ENCODE measurements at regions not wholly inside any gene's neighbourhood (a gene's known extent, or its start where the extent isn't known, plus 50 kb on each side); places are given as distances from the start of the nearest gene placed in this dataset.

- no peaks in the 10 kb centered on the region for H3K27me3 ChIP-seq (replicated peaks; ENCODE audit: control insufficient read depth, insufficient read depth, low read length)
- no peak overlapping the region for H3K9ac ChIP-seq (ENCODE audit: low read length)
- peaks cover 24% of the 10 kb centered on the region for H3K9me3 ChIP-seq (ENCODE audit: control insufficient read depth, low read length)
- H3K36me3 ChIP-seq (ENCODE audit: control insufficient read depth, insufficient read depth, low read length, severe bottlenecking), result no peaks in the 10 kb centered on the region
- DNase-seq (ENCODE audit: low read depth), result no peak
- H3K4me3 ChIP-seq (ENCODE audit: low read length), result no peak overlapping the region
- H3K4me1 ChIP-seq (ENCODE audit: control insufficient read depth, insufficient read depth, low read length), result no peaks in the 10 kb centered on the region
Observed at GRCh38 chr15:49706805-49707204, 86.0 kb downstream of the DTWD1 start.

- H3K9ac ChIP-seq (ENCODE audit: low read length), result no peak overlapping the region
- H3K27me3 ChIP-seq (replicated peaks; ENCODE audit: control insufficient read depth, insufficient read depth, low read length), result no peaks in the 10 kb centered on the region
- H3K4me1 ChIP-seq (ENCODE audit: control insufficient read depth, insufficient read depth, low read length), result no peaks in the 10 kb centered on the region
- no peak overlapping the region for H3K4me3 ChIP-seq (ENCODE audit: low read length)
- H3K36me3 ChIP-seq (ENCODE audit: control insufficient read depth, insufficient read depth, low read length, severe bottlenecking), result no peaks in the 10 kb centered on the region
- DNase-seq (ENCODE audit: low read depth), result no peak
- H3K9me3 ChIP-seq (ENCODE audit: control insufficient read depth, low read length), result peaks cover 24% of the 10 kb centered on the region
Observed at GRCh38 chr15:49707598-49707997, 86.8 kb downstream of the DTWD1 start.

GRCh38 chr15:49709646-49710214 lies 88.9 kb downstream of the DTWD1 start:
- no peak for DNase-seq (ENCODE audit: low read depth)
- Histone ChIP-seq H3K9ac (ENCODE audit: low read length) (no peak overlapping the region), H3K4me1 (ENCODE audit: control insufficient read depth, insufficient read depth, low read length) (no peaks in the 10 kb centered on the region), H3K27me3 (replicated peaks; ENCODE audit: control insufficient read depth, insufficient read depth, low read length) (no peaks in the 10 kb centered on the region), H3K9me3 (ENCODE audit: control insufficient read depth, low read length) (peaks cover 24% of the 10 kb centered on the region), H3K4me3 (ENCODE audit: low read length) (peak overlapping the region; percentile 29), H3K36me3 (ENCODE audit: control insufficient read depth, insufficient read depth, low read length, severe bottlenecking) (no peaks in the 10 kb centered on the region)

- Histone ChIP-seq H3K36me3 (ENCODE audit: control insufficient read depth, insufficient read depth, low read length, severe bottlenecking) (no peaks in the 10 kb centered on the region), H3K4me3 (ENCODE audit: low read length) (no peak overlapping the region), H3K4me1 (ENCODE audit: control insufficient read depth, insufficient read depth, low read length) (peaks cover 6% of the 10 kb centered on the region), H3K9me3 (ENCODE audit: control insufficient read depth, low read length) (peaks cover 24% of the 10 kb centered on the region), H3K27me3 (replicated peaks; ENCODE audit: control insufficient read depth, insufficient read depth, low read length) (no peaks in the 10 kb centered on the region), H3K9ac (ENCODE audit: low read length) (no peak overlapping the region)
- no peak for DNase-seq (ENCODE audit: low read depth)
Observed at GRCh38 chr15:49712162-49712561, 91.3 kb downstream of the DTWD1 start.

GRCh38 chr15:49712846-49713450 lies 92.1 kb downstream of the DTWD1 start:
- no peak overlapping the region for H3K9ac ChIP-seq (ENCODE audit: low read length)
- no peak for DNase-seq (ENCODE audit: low read depth)
- no peaks in the 10 kb centered on the region for H3K27me3 ChIP-seq (replicated peaks; ENCODE audit: control insufficient read depth, insufficient read depth, low read length)
- peaks cover 24% of the 10 kb centered on the region for H3K9me3 ChIP-seq (ENCODE audit: control insufficient read depth, low read length)
- H3K36me3 ChIP-seq (ENCODE audit: control insufficient read depth, insufficient read depth, low read length, severe bottlenecking), result no peaks in the 10 kb centered on the region
- H3K4me3 ChIP-seq (ENCODE audit: low read length), result no peak overlapping the region
- H3K4me1 ChIP-seq (ENCODE audit: control insufficient read depth, insufficient read depth, low read length), result peaks cover 14% of the 10 kb centered on the region

GRCh38 chr15:49715211-49715610 lies 94.4 kb downstream of the DTWD1 start:
- Histone ChIP-seq H3K9ac (ENCODE audit: low read length) (no peak overlapping the region), H3K36me3 (ENCODE audit: control insufficient read depth, insufficient read depth, low read length, severe bottlenecking) (no peaks in the 10 kb centered on the region), H3K27me3 (replicated peaks; ENCODE audit: control insufficient read depth, insufficient read depth, low read length) (no peaks in the 10 kb centered on the region), H3K4me1 (ENCODE audit: control insufficient read depth, insufficient read depth, low read length) (peaks cover 34% of the 10 kb centered on the region), H3K9me3 (ENCODE audit: control insufficient read depth, low read length) (peaks cover 11% of the 10 kb centered on the region), H3K4me3 (ENCODE audit: low read length) (no peak overlapping the region)
- no peak for DNase-seq (ENCODE audit: low read depth)

GRCh38 chr15:49715701-49716100 lies 94.9 kb downstream of the DTWD1 start:
- H3K27me3 ChIP-seq (replicated peaks; ENCODE audit: control insufficient read depth, insufficient read depth, low read length), result no peaks in the 10 kb centered on the region
- H3K4me3 ChIP-seq (ENCODE audit: low read length), result no peak overlapping the region
- peaks cover 39% of the 10 kb centered on the region for H3K4me1 ChIP-seq (ENCODE audit: control insufficient read depth, insufficient read depth, low read length)
- H3K36me3 ChIP-seq (ENCODE audit: control insufficient read depth, insufficient read depth, low read length, severe bottlenecking), result no peaks in the 10 kb centered on the region
- no peak for DNase-seq (ENCODE audit: low read depth)
- peaks cover 6% of the 10 kb centered on the region for H3K9me3 ChIP-seq (ENCODE audit: control insufficient read depth, low read length)
- H3K9ac ChIP-seq (ENCODE audit: low read length), result no peak overlapping the region

- H3K9me3 ChIP-seq (ENCODE audit: control insufficient read depth, low read length), result no peaks in the 10 kb centered on the region
- peak overlapping the region; percentile 71 for H3K4me3 ChIP-seq (ENCODE audit: low read length)
- H3K36me3 ChIP-seq (ENCODE audit: control insufficient read depth, insufficient read depth, low read length, severe bottlenecking), result no peaks in the 10 kb centered on the region
- peak overlapping the region; percentile 85 for H3K9ac ChIP-seq (ENCODE audit: low read length)
- H3K27me3 ChIP-seq (replicated peaks; ENCODE audit: control insufficient read depth, insufficient read depth, low read length), result no peaks in the 10 kb centered on the region
- DNase-seq (ENCODE audit: low read depth), result peak; percentile 88
- peaks cover 50% of the 10 kb centered on the region for H3K4me1 ChIP-seq (ENCODE audit: control insufficient read depth, insufficient read depth, low read length)
Observed at GRCh38 chr15:49718234-49718633, 97.4 kb downstream of the DTWD1 start.

GRCh38 chr15:49718846-49719245 lies 98.0 kb downstream of the DTWD1 start:
- H3K27me3 ChIP-seq (replicated peaks; ENCODE audit: control insufficient read depth, insufficient read depth, low read length), result no peaks in the 10 kb centered on the region
- DNase-seq (ENCODE audit: low read depth), result no peak
- no peaks in the 10 kb centered on the region for H3K9me3 ChIP-seq (ENCODE audit: control insufficient read depth, low read length)
- H3K4me3 ChIP-seq (ENCODE audit: low read length), result peak overlapping the region; percentile 71
- H3K4me1 ChIP-seq (ENCODE audit: control insufficient read depth, insufficient read depth, low read length), result peaks cover 50% of the 10 kb centered on the region
- H3K36me3 ChIP-seq (ENCODE audit: control insufficient read depth, insufficient read depth, low read length, severe bottlenecking), result no peaks in the 10 kb centered on the region
- peak overlapping the region; percentile 85 for H3K9ac ChIP-seq (ENCODE audit: low read length)

- no peaks in the 10 kb centered on the region for H3K9me3 ChIP-seq (ENCODE audit: control insufficient read depth, low read length)
- no peak for DNase-seq (ENCODE audit: low read depth)
- H3K4me3 ChIP-seq (ENCODE audit: low read length), result peak overlapping the region; percentile 53
- H3K9ac ChIP-seq (ENCODE audit: low read length), result peak overlapping the region; percentile 85
- no peaks in the 10 kb centered on the region for H3K27me3 ChIP-seq (replicated peaks; ENCODE audit: control insufficient read depth, insufficient read depth, low read length)
- no peaks in the 10 kb centered on the region for H3K36me3 ChIP-seq (ENCODE audit: control insufficient read depth, insufficient read depth, low read length, severe bottlenecking)
- H3K4me1 ChIP-seq (ENCODE audit: control insufficient read depth, insufficient read depth, low read length), result peaks cover 50% of the 10 kb centered on the region
Observed at GRCh38 chr15:49720261-49720660, 99.4 kb downstream of the DTWD1 start.

GRCh38 chr15:49721091-49721490 lies 100.2 kb downstream of the DTWD1 start:
- Histone ChIP-seq H3K36me3 (ENCODE audit: control insufficient read depth, insufficient read depth, low read length, severe bottlenecking) (no peaks in the 10 kb centered on the region), H3K4me1 (ENCODE audit: control insufficient read depth, insufficient read depth, low read length) (peaks cover 50% of the 10 kb centered on the region), H3K9me3 (ENCODE audit: control insufficient read depth, low read length) (peaks cover 3% of the 10 kb centered on the region), H3K4me3 (ENCODE audit: low read length) (peak overlapping the region; percentile 53), H3K27me3 (replicated peaks; ENCODE audit: control insufficient read depth, insufficient read depth, low read length) (no peaks in the 10 kb centered on the region), H3K9ac (ENCODE audit: low read length) (peak overlapping the region; percentile 85)
- no peak for DNase-seq (ENCODE audit: low read depth)

- peaks cover 9% of the 10 kb centered on the region for H3K9me3 ChIP-seq (ENCODE audit: control insufficient read depth, low read length)
- peaks cover 50% of the 10 kb centered on the region for H3K4me1 ChIP-seq (ENCODE audit: control insufficient read depth, insufficient read depth, low read length)
- no peaks in the 10 kb centered on the region for H3K27me3 ChIP-seq (replicated peaks; ENCODE audit: control insufficient read depth, insufficient read depth, low read length)
- DNase-seq (ENCODE audit: low read depth), result no peak
- no peak overlapping the region for H3K4me3 ChIP-seq (ENCODE audit: low read length)
- peak overlapping the region; percentile 85 for H3K9ac ChIP-seq (ENCODE audit: low read length)
- no peaks in the 10 kb centered on the region for H3K36me3 ChIP-seq (ENCODE audit: control insufficient read depth, insufficient read depth, low read length, severe bottlenecking)
Observed at GRCh38 chr15:49721621-49722020, 100.8 kb downstream of the DTWD1 start.

All from adipocyte (in vitro differentiated cells).